GM18498 (cell line): ENCODE measurements at regions not wholly inside any gene's neighbourhood (a gene's known extent, or its start where the extent isn't known, plus 50 kb on each side); places are given as distances from the start of the nearest gene placed in this dataset.
"Not testable (repeated sequence)": the region's sequence is repeated elsewhere in the genome, so short reads cannot be mapped to it uniquely, and the experiment has no call there.

Experiments
- ATAC-seq: cut with Tn5 transposase; IDR thresholded peaks from one replicate; pipeline ENCODE4 v1.9.1; 2021; ENCODE audit warnings: mild to moderate bottlenecking, moderate library complexity; ENCODE audit not compliant: unreplicated experiment

DNA sequence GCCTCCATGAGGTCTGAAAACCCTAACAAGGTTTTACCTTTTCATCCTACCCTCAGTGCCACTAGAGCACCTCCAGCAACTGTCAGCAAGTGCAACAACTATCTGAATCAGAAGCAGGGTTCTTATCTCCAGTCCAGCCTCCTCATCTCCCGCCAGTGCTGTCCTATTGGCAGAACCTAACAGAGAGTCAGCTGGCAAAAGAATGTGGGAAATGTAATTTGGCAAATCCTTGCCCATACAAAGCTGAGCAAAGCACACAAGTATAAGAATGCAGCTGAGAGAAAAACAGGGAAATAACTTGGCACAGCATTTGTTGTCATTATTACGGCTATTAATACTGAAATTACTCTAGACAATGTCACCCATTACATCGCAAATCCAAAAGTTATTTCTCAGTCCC lies 124.2 kb downstream of the ATP6V1G3 start:
- no peak for ATAC-seq

DNA sequence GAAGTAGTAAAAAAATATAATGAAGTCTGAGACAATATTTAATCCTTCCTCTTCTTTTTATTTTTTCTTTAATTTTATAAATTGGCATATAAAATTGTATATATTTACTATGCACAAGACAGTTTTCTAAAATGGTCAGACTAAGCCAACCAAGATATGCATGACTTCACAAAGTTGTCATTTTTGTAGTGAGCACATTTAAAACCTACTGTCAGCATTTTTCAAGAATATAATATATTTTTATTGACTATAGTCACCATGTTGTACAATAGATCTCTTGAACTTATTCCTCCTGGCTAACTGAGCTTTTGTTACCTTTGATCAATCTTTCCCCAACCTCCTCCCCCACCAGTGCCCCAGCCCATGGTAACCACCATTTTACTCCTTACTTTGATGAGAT lies 129.2 kb downstream of the ATP6V1G3 start:
- ATAC-seq, result no peak

DNA sequence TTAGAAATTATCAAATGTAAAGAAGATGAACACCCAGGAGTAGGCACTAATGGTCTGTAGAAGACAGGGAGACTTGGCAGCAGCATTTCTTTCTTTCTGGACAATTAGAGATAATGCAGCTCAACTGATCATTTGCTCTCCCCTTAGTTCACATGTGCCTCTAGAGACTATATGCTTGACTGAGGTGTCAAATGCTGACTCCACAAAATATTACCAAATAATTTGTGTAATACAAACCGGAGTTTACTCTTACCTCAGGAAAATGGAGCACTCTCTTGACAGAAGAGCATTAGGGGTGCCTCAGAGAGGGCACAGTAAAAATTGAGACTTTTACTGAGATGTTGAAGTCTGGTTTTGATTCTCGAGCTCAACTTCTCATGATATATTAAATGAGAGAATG lies 131.8 kb downstream of the ATP6V1G3 start:
- no peak for ATAC-seq

DNA sequence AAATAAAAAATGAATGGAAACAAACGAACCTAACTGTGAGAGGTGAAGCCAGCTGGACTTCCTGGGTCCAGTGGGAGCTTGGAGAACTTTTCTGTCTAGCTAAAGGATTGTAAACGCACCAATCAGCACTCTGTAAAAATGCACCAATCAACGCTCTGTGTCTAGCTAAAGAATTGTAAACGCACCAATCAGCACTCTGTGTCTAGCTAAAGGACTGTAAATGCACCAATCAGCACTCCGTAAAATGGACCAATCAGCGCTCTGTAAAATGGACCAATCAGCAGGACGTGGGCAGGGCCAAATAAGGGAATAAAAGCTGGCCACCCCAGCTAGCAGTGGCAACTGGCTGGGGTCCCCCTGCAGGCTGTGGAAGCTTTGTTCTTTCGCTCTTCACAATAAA lies 135.8 kb downstream of the ATP6V1G3 start:
- ATAC-seq, result not testable (repeated sequence)

DNA sequence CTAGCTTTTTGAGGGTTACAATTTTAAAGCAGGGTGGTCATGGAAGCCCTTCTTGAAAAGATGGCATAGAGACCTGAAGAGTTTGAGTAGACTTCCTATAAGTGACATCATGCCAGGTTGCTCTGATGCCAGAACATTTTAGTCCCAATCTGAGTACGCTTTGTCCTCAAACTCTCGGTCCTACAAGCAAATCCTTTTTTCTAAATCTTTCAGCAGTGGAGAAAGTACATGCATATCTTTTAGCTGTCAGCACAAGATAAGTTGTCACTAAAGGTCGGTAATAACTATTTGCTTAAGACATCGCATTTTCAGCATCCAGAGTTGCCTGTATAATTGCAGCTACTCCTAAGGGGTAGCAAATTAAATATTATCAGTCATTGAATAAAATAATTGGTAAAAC lies 140.4 kb downstream of the ATP6V1G3 start:
- ATAC-seq, result no peak

DNA sequence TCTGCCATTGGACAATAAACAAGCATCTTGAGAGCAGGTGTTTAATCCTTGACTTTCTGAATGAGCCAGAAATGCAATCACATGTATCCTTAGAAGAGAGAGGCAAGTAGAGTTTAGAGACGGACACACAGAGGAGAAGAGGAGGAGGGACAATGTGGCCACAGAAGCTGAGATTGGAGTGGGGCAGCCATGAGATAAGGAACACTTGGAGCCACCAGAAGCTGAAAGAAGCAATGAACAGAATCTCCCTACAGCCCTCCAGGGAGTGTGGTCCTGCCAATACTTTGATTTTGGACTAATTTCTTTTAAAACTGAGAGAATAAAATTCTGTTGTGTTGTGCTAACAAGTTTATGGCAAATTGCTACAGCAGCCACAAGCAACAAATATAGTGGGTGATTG lies 141.0 kb downstream of the ATP6V1G3 start:
- no peak for ATAC-seq

DNA sequence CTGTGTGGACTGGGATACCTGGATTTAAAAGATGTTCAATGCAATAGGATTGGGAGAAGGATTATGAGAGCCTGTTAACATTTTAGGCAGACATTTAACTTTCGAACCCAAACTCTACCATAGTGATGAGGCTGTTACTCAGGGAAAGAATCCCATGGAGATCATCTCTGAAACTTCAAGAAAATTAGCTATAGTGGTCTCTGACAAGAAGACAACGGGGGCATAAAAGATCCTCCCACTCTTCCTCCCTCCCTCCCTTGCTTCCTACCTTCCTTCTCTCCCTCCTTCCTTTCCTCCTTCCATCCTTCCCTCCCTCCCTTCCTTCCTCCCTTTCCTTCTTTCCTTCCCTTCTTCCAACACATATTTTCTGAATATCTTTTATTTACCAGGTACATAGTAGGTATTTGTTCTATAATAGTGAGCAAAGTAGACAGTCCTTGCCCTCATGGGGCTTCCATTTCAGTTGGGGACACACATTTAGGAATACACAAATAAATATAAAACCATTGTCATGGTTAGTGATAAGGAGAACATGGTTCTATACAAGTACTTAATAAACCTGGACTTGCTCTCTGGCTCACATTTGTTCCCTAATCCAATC lies 143.2 kb downstream of the ATP6V1G3 start:
- no peak for ATAC-seq

DNA sequence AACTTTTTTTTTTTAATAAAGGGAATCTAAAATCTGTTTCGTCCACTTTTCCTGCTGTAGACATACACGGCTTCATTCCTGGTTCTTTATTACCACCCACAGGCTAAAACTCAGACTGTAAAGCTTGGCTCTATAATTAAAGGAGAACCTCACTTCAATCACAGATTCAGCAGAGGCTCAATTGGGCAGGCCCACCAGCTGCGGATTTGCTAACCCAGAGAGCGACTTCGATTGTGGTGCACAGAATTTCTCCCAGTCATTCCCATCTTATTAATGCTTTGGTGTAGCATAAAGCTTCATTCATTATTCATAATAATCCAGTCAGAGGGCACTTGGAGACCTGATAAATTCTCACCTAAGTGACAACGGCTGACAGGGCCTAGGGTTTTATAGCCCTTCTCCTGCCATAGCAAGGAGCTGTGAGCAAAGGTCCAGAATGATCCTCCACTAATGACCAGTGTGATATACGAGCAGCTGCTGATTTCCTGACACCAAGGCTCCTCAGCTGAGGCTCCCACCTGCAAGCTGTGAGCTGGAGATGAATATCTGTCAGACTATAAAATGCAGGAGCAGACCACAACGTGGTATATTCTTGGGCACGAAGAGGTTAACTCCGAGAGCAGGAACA lies 149.0 kb downstream of the ATP6V1G3 start:
- ATAC-seq, result no peak

DNA sequence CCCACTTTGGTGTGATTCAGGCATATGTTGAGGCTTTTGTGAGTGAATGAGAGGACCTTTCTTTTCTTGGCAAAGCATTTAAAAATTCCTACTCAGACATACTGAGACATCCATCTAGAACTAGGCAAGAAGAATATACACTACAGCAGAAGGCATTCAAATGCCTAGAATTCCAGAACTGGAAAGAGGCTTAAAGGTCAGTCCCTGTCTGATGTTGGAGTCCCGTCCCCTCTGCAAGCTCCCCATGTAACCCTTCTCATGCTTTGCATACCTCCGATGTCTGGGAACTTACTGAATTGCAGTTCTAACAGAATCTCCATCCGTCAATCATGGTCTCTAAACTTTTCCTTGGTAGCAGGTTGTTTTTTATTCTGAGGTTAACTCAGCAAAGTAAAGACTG lies 152.9 kb downstream of the ATP6V1G3 start:
- no peak for ATAC-seq

DNA sequence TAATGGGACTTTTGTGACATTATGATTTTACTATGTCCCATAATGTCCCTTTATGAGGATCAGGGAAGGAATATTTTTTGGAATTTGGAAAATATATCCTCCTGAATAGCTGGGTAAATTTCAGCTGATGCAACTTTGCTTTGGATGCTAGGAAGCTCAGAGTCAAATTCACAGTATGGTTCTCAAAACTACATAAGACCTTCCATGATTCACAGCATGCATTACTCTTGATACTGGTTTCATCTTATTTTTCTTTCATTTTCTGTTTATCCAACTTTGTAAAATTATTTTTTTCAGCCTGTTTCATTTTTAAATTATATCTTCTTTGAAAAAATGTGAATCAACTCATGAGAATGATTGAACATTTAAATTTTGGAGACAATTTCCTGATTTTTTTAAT lies 160.2 kb downstream of the ATP6V1G3 start:
- no peak for ATAC-seq

DNA sequence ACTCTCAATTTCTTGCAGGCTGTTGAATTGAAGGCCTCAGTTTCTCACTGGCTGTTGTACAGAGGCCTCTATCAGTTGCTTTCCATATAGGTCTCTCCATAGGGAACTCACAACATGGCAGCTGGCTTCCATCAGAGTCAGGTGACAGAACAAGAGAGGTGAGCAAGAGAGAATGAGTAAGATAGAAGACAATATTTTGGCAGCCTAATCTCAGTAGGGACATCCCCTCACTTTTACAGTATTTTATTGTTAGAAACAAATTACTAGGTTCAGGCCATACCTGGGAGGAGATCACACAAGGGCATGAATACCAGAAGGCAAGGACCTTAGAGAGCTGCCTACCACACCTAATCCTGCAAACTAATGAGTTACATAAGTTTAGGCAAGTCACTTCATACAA lies 162.8 kb downstream of the ATP6V1G3 start:
- ATAC-seq, result no peak

DNA sequence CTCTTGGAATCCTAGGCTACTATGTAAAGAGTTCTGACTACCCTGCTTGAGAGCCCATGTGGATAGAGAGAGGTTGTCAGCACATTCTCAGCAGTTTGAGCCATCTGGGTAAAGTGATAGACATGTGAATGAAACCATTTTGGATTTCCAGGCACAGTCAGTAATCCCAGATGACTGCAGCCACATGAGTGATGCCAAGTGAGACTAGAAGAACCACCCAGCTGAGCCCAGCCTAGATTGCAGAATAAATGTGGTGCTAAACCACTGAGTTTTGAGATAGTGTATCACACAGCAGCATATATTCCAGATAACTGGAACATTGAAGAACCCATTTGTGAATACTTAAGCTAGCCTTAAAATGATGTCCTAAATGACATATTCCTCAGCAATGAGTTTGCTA lies 166.2 kb downstream of the ATP6V1G3 start:
- no peak for ATAC-seq

DNA sequence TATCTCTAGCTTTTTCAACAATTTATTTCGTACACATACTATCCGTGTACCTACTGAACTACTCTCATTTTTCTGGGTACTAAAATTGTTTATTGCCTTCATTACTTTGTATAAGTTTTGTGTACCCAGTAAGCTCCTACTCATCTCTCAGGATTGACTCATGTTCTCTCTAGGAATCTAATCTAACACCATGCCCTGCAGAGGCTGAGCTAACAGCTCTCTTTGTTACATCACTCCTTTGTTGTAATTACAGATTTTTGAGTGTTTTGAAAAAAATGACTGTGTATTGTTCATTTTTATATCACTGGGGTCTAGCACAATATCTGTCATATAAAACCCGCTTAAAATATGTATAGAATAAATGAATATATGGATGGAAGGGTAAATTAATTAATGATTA lies 167.1 kb downstream of the ATP6V1G3 start:
- no peak for ATAC-seq
